GM12878 (cell line): ENCODE measurements at regions not wholly inside any gene's neighbourhood (a gene's known extent, or its start where the extent isn't known, plus 50 kb on each side); places are given as distances from the start of the nearest gene placed in this dataset.

Experiments
- ATAC-seq: fragments of 200-7000 bp; cut with Tn5 transposase; 3 replicates; pipeline ENCODE4 v1.9.1; 2020; ENCODE audit warnings: mild to moderate bottlenecking, moderate library complexity
- BruUV-seq: library from RNA; stranded (reverse); fragments of 400-500 nt; replicated peaks from 2 replicates; lab custom pipeline; 2021; lab: Mats Ljungman, UMichigan
- CTCF ChIA-PET: fragments of 300-600 bp; sonication (Branson Sonifier 250); formaldehyde crosslinking; extraction: SDS; loops from one replicate; lab custom pipeline; 2021; ENCODE audit warnings: inconsistent platforms; lab: Yijun Ruan, JAX
- POLR2A ChIA-PET: fragments of 350-600 bp; formaldehyde crosslinking; extraction: SDS; loops from one replicate; lab custom pipeline; 2021; ENCODE audit warnings: inconsistent platforms; lab: Charles Lee
- RAD21 ChIA-PET: fragments of 300-600 bp; sonication (Branson Sonifier 250); formaldehyde crosslinking; loops from one replicate; lab custom pipeline; 2023; ENCODE audit warnings: antibody characterized with exemption; ENCODE audit not compliant: unreplicated experiment; lab: Charles Lee
- SMC1A ChIA-PET: fragments of 300-600 bp; sonication (Branson Sonifier 250); formaldehyde crosslinking; loops from one replicate; lab custom pipeline; 2023; ENCODE audit not compliant: unreplicated experiment, uncharacterized antibody; lab: Charles Lee
- DNase-seq: peaks from one replicate; pipeline ENCODE4 v3.0.0-alpha.2; 2011; ENCODE audit warnings: low read depth, low spot score
- FAIRE-seq: peaks from 3 replicates; lab custom pipeline; 2011; peaks lifted over from hg19 to GRCh38; lab: Jason Lieb, UNC
- H2AFZ ChIP-seq: 2 replicates; pipeline ENCODE4 v1.6.0; 2011; ENCODE audit warnings: low read depth, low read length, control low read depth; ENCODE audit not compliant: control insufficient read depth
- H3K27ac ChIP-seq: 2 replicates; pipeline ENCODE4 v1.5.1; 2011; ENCODE audit warnings: control low read depth; ENCODE audit not compliant: control insufficient read depth, insufficient read depth
- H3K27me3 ChIP-seq, 2 experiments: replicated peaks in 1 of 2; 2 replicates each; pipeline versions ENCODE4 v1.6.0 to v1.6.1; 2011; ENCODE audit warnings: low read length in 1 of 2; ENCODE audit not compliant: control insufficient read depth in 2 of 2, insufficient read depth in 2 of 2
- H3K36me3 ChIP-seq, 2 experiments: 2 replicates each; pipeline ENCODE4 v1.5.1; 2011; ENCODE audit warnings: low read length in 1 of 2; ENCODE audit not compliant: control insufficient read depth in 2 of 2, insufficient read depth in 2 of 2
- H3K4me1 ChIP-seq: 2 replicates; pipeline ENCODE4 v1.6.1; 2011; ENCODE audit warnings: mild to moderate bottlenecking, low read length, moderate library complexity, mixed read lengths; ENCODE audit not compliant: control insufficient read depth, insufficient read depth
- H3K4me2 ChIP-seq: 2 replicates; pipeline ENCODE4 v1.6.0; 2011; ENCODE audit warnings: control low read depth; ENCODE audit not compliant: control insufficient read depth, insufficient read depth
- H3K4me3 ChIP-seq: fragments of 200-600 bp; sonication (generic); 2 replicates; pipeline ENCODE4 v1.5.1; 2016
- H3K79me2 ChIP-seq: 2 replicates; pipeline ENCODE4 v1.6.0; 2011; ENCODE audit warnings: low read length; ENCODE audit not compliant: control insufficient read depth, insufficient read depth
- H3K9ac ChIP-seq: 2 replicates; pipeline ENCODE4 v1.8.0; 2011; ENCODE audit warnings: low read length, control low read depth, mixed read lengths; ENCODE audit not compliant: control insufficient read depth, insufficient read depth
- H3K9me3 ChIP-seq: replicated peaks from 3 replicates; pipeline ENCODE4 v1.5.1; 2011; ENCODE audit warnings: mild to moderate bottlenecking, low read length; ENCODE audit not compliant: control insufficient read depth, insufficient read depth
- H4K20me1 ChIP-seq: 2 replicates; pipeline ENCODE4 v1.6.0; 2011; ENCODE audit not compliant: control insufficient read depth, insufficient read depth
- CBFB ChIP-seq: IDR thresholded peaks from 2 replicates; pipeline ENCODE4 v1.6.1; 2016; ENCODE audit warnings: antibody characterized with exemption, low read depth
- CEBPB ChIP-seq, 2 experiments: fragments of 150-350 bp in 1 of 2; IDR thresholded peaks; 2 replicates each; pipeline ENCODE4 v1.6.1; 2012 to 2014; ENCODE audit warnings: low read depth in 2 of 2, low read length in 2 of 2, borderline replicate concordance in 1 of 2, inconsistent platforms in 1 of 2
- CHD4 ChIP-seq: fragments of 200-600 bp; sonication (generic); IDR thresholded peaks from 2 replicates; pipeline ENCODE4 v1.6.1; 2016; ENCODE audit warnings: mild to moderate bottlenecking
- CREB1 ChIP-seq: IDR thresholded peaks from 2 replicates; pipeline ENCODE4 v1.6.1; 2012; ENCODE audit warnings: low read depth, mild to moderate bottlenecking, inconsistent platforms
- EED ChIP-seq: sonication (generic); IDR thresholded peaks from 2 replicates; pipeline ENCODE4 v1.6.1; 2016; ENCODE audit warnings: antibody characterized with exemption, low read depth
- HCFC1 ChIP-seq: fragments of 150-350 bp; IDR thresholded peaks from 2 replicates; pipeline ENCODE4 v1.6.1; 2014; ENCODE audit warnings: low read length
- MTA2 ChIP-seq: fragments of 450-650 bp; IDR thresholded peaks from 2 replicates; pipeline ENCODE4 v1.6.1; 2016; ENCODE audit warnings: low read depth, mild to moderate bottlenecking, moderate library complexity
- MYC ChIP-seq: IDR thresholded peaks from 2 replicates; pipeline ENCODE4 v1.6.1; 2011; ENCODE audit warnings: mild to moderate bottlenecking, low read length, moderate library complexity, inconsistent platforms; ENCODE audit not compliant: insufficient read depth, insufficient replicate concordance, insufficient read length, severe bottlenecking
- PAX5 ChIP-seq: IDR thresholded peaks from 2 replicates; pipeline ENCODE4 v1.6.1; 2011; ENCODE audit warnings: low read depth, low read length, borderline replicate concordance
- POLR2AphosphoS5 ChIP-seq: IDR thresholded peaks from 2 replicates; pipeline ENCODE4 v1.6.1; 2011; ENCODE audit warnings: mild to moderate bottlenecking, low read length, inconsistent platforms
- POU2F2 ChIP-seq: IDR thresholded peaks from 3 replicates; pipeline ENCODE4 v1.6.1; 2011; ENCODE audit warnings: low read depth, mild to moderate bottlenecking, low read length, borderline replicate concordance
- SREBF1 ChIP-seq: IDR thresholded peaks from 2 replicates; pipeline ENCODE4 v1.6.1; 2012; ENCODE audit warnings: mild to moderate bottlenecking, low read length
- SUZ12 ChIP-seq: fragments of 200-600 bp; sonication (generic); IDR thresholded peaks from one replicate; pipeline ENCODE4 v1.6.1; 2018; ENCODE audit warnings: antibody characterized with exemption, mild to moderate bottlenecking; ENCODE audit not compliant: unreplicated experiment
- TAF1 ChIP-seq: IDR thresholded peaks from 2 replicates; pipeline ENCODE4 v1.6.1; 2011; ENCODE audit warnings: mild to moderate bottlenecking, low read depth, low read length, borderline replicate concordance
- TCF7 ChIP-seq: IDR thresholded peaks from 2 replicates; pipeline ENCODE4 v1.6.1; 2014; ENCODE audit warnings: antibody characterized with exemption, borderline replicate concordance
- ZNF217 ChIP-seq: fragments of 450-650 bp; IDR thresholded peaks from 2 replicates; pipeline ENCODE4 v1.6.1; 2017; ENCODE audit warnings: antibody characterized with exemption, mild to moderate bottlenecking
- WGBS: methylation state at CpG from one replicate; pipeline ENCODE4 v1.1.6; 2016; ENCODE audit warnings: low lambda C conversion rate; ENCODE audit not compliant: insufficient replicate concordance, insufficient coverage; ENCODE audit errors: missing lambda C conversion rate; 5-methylcytosine and 5-hydroxymethylcytosine counted together
- in situ Hi-C: fragments of 300-500 bp; cut with MboI; formaldehyde crosslinking; loops from 9 replicates; pipeline ENCODE4 v1.14.3; 2018; ENCODE audit warnings: mixed read lengths
- intact Hi-C: fragments of 100-400 bp; cut with micrococcal nuclease; formaldehyde crosslinking; loops from one replicate; pipeline ENCODE4 v1.14.2; 2022; ENCODE audit not compliant: unreplicated experiment
- TF ChIP-seq, protein P1 (sequence below), 3 experiments: IDR thresholded peaks in 2 of 3; conservative IDR thresholded peaks in 1 of 3; 2 replicates each; pipeline ENCODE4 v1.5.1; 2011; ENCODE audit warnings: low read depth in 3 of 3, low read length in 3 of 3, mild to moderate bottlenecking in 3 of 3, control low read depth in 2 of 3, moderate library complexity in 2 of 3, inconsistent platforms in 1 of 3, mixed read lengths in 1 of 3; ENCODE audit not compliant: control insufficient read depth in 2 of 3, insufficient read depth in 1 of 3; ENCODE audit errors: extremely low read depth in 1 of 3
- TF ChIP-seq, protein P2 (sequence below): fragments of 450-650 bp; IDR thresholded peaks from 2 replicates; pipeline ENCODE4 v1.6.1; 2016; ENCODE audit warnings: mild to moderate bottlenecking

DNA sequence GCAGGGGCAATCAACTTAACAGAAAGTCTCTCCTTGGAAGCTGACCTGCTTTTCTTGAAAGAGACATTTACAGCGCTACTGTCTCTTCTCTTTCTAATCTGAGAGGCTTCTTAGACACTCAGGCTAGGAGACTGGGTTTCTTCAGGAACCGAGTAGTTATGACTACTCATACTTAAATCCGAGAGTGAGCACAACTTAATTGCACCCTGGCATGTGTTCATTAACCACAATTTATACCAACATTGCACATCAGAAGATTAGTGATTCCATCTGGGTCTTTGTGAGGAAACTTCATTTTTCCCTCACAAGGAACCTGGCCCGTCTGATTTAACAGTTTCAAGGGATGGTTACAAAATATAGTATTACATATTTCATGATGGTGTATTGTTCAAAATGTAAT lies 176.9 kb downstream of the UBE2E3 start:
- Histone ChIP-seq H3K4me2 (no peak overlapping the region), H3K4me1 (no peaks in the 10 kb centered on the region; the same call in 1 of the 2 replicates), H3K36me3 (no peaks in the 10 kb centered on the region), H4K20me1 (no peaks in the 10 kb centered on the region), H3K79me2 (no peaks in the 10 kb centered on the region), H3K9ac (no peak overlapping the region), H3K9me3 (peaks cover 5% of the 10 kb centered on the region), H3K27ac (no peak overlapping the region), H2AFZ (no peak overlapping the region), H3K4me3 (no peak overlapping the region), H3K27me3 (no peaks in the 10 kb centered on the region)
- ChIA-PET RAD21 (no interaction called here), CTCF (no interaction called here), SMC1A (no interaction called here), POLR2A (no interaction called here)
- intact Hi-C loops: no loop called here
- no peak for DNase-seq
- ATAC-seq: no peak
- BruUV-seq: no TSS peak
- in situ Hi-C loops: no loop called here
- TF ChIP-seq MYC: no peak
- FAIRE-seq: no peak
- WGBS: 87% methylated on average over 4 of the region's 4 CpGs

DNA sequence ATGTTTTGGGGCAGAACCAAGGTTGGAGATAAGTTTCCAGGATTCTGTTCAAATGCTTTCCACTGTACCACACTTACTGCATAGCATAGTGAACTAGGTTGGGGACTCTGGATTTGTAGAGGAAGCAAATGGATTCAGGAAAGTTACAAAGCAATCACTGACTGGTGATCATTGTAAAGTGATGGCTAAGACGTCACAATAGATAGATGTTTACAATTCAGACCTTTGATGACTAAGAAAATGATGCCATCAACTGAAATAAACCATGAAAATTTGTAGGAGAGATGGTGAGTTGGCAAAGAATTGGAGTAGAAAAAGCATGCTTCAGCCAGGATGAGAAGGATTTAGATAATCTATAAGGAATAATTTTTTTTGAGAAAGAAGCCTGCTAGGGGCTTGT lies 178.0 kb downstream of the UBE2E3 start:
- FAIRE-seq (no peak), DNase-seq (no peak), ATAC-seq (no peak)
- ChIA-PET RAD21 (no interaction called here), SMC1A (no interaction called here), CTCF (no interaction called here), POLR2A (no interaction called here)
- Histone ChIP-seq H3K27ac (no peak overlapping the region), H3K27me3 (no peaks in the 10 kb centered on the region), H3K9ac (no peak overlapping the region), H2AFZ (no peak overlapping the region), H4K20me1 (no peaks in the 10 kb centered on the region), H3K4me3 (no peak overlapping the region), H3K79me2 (no peaks in the 10 kb centered on the region), H3K4me2 (no peak overlapping the region), H3K4me1 (peaks cover 3% of the 10 kb centered on the region), H3K9me3 (peaks cover 5% of the 10 kb centered on the region), H3K36me3 (no peaks in the 10 kb centered on the region)
- intact Hi-C loops (no loop called here), in situ Hi-C loops (no loop called here)
- WGBS: 26% methylated on average over 1 of the region's 1 CpG
- BruUV-seq: no TSS peak
- TF ChIP-seq SUZ12 (no peak), EED (no peak), CHD4 (no peak), POU2F2 (no peak), CEBPB (IDR thresholded peaks at IDR 0.05; ENCODE audit: borderline replicate concordance in 1 of 2, low read depth in 2 of 2, low read length in 2 of 2) (no peak), CREB1 (no peak), ZNF217 (no peak), CBFB (no peak), POLR2AphosphoS5 (no peak), SREBF1 (no peak), HCFC1 (no peak), TCF7 (no peak), PAX5 (no peak), MTA2 (no peak), TAF1 (no peak)
- TF ChIP-seq, protein P1, sequence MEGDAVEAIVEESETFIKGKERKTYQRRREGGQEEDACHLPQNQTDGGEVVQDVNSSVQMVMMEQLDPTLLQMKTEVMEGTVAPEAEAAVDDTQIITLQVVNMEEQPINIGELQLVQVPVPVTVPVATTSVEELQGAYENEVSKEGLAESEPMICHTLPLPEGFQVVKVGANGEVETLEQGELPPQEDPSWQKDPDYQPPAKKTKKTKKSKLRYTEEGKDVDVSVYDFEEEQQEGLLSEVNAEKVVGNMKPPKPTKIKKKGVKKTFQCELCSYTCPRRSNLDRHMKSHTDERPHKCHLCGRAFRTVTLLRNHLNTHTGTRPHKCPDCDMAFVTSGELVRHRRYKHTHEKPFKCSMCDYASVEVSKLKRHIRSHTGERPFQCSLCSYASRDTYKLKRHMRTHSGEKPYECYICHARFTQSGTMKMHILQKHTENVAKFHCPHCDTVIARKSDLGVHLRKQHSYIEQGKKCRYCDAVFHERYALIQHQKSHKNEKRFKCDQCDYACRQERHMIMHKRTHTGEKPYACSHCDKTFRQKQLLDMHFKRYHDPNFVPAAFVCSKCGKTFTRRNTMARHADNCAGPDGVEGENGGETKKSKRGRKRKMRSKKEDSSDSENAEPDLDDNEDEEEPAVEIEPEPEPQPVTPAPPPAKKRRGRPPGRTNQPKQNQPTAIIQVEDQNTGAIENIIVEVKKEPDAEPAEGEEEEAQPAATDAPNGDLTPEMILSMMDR (IDR thresholded peaks at IDR 0.05 in 2 of 3, conservative IDR thresholded peaks at IDR 0.05 in 1 of 3; ENCODE audit: control insufficient read depth in 2 of 3, extremely low read depth in 1 of 3, insufficient read depth in 1 of 3, low read depth in 3 of 3, low read length in 3 of 3): no peak
- TF ChIP-seq, protein P2, sequence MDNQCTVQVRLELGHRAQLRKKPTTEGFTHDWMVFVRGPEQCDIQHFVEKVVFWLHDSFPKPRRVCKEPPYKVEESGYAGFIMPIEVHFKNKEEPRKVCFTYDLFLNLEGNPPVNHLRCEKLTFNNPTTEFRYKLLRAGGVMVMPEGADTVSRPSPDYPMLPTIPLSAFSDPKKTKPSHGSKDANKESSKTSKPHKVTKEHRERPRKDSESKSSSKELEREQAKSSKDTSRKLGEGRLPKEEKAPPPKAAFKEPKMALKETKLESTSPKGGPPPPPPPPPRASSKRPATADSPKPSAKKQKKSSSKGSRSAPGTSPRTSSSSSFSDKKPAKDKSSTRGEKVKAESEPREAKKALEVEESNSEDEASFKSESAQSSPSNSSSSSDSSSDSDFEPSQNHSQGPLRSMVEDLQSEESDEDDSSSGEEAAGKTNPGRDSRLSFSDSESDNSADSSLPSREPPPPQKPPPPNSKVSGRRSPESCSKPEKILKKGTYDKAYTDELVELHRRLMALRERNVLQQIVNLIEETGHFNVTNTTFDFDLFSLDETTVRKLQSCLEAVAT: no peak
